HL-60 (cell line): ENCODE measurements at regions not wholly inside any gene's neighbourhood (a gene's known extent, or its start where the extent isn't known, plus 50 kb on each side); places are given as distances from the start of the nearest gene placed in this dataset.

Source experiments
- CTCF ChIP-seq: IDR thresholded peaks from one replicate; pipeline ENCODE4 v1.5.1; 2011; ENCODE audit warnings: low read length, control low read depth, inconsistent platforms; ENCODE audit not compliant: insufficient read depth
- GABPA ChIP-seq: IDR thresholded peaks from 2 replicates; pipeline ENCODE4 v1.6.1; 2012; ENCODE audit warnings: low read depth
- REST ChIP-seq: IDR thresholded peaks from 2 replicates; pipeline ENCODE4 v1.6.1; 2012; ENCODE audit warnings: low read depth; ENCODE audit not compliant: insufficient replicate concordance
- SPI1 ChIP-seq: IDR thresholded peaks from 2 replicates; pipeline ENCODE4 v1.6.1; 2012; ENCODE audit warnings: low read depth, mild to moderate bottlenecking, borderline replicate concordance

- TF ChIP-seq REST = no peak
- TF ChIP-seq CTCF = no peak
- TF ChIP-seq SPI1 = no peak
- no peak for TF ChIP-seq GABPA
These were observed 92.2 kb upstream of the FAM83B start for GRCh38 chr6:54754406-54754805.
